ENCODE measurements at regions not wholly inside any gene's neighbourhood (a gene's known extent, or its start where the extent isn't known, plus 50 kb on each side); places are given as distances from the start of the nearest gene placed in this dataset.

GRCh38 chr4:26106776-26107175, 192.8 kb downstream of the SMIM20 start:
- DNase-seq: no peak

DNA sequence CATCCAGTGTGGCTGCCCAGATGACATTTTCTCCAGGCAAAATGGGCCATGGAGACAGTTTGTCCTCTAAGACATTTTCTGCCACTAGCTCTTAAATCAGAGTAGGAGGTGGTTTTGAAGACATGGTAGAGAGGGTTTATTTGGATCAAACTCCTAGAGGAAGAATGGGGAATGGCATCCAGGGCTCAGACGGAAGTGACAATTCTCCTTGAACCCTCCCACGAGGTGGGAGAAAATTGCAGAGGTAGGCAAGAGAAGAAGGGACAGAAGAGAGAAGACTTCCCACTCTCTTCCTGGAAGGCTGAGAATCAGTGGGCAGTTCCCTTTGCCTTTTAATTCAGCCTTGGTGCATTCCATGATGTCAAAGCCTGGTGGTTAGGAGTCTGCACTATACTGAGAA, 194.0 kb downstream of the SMIM20 start:
- no peak for DNase-seq

- no peak for DNase-seq
These were observed 196.5 kb downstream of the SMIM20 start for GRCh38 chr4:26110493-26110892.

DNA sequence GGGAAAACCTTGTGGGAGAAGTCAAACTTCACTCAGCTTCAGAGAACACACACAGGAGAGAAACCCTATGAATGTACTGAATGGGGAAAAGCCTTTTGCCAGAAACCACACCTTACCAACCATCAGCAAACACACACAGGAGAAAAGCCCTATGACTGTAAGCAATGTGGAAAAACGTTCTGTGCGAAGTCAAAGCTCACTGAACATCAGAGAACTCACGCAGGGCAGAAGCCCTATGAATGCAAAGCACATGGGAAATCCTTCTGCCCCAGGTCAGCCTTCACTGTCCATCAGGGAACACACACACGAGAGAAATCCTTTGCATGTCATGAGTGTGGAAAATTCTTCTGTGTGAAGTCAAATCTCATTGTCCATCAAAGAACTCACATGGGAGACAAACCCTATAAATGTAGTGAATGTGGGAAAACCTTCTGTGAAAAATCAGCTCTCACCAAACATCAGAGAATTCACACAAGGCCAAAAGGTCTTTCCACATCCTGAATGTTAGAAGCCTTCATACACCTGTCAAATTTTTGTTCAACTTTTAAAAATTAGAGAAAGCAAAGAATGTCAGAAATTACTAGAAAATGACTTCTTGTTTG, 199.4 kb downstream of the SMIM20 start:
- DNase-seq: no peak

GRCh38 chr4:26116057-26116456, 202.0 kb downstream of the SMIM20 start:
- DNase-seq: no peak

DNA sequence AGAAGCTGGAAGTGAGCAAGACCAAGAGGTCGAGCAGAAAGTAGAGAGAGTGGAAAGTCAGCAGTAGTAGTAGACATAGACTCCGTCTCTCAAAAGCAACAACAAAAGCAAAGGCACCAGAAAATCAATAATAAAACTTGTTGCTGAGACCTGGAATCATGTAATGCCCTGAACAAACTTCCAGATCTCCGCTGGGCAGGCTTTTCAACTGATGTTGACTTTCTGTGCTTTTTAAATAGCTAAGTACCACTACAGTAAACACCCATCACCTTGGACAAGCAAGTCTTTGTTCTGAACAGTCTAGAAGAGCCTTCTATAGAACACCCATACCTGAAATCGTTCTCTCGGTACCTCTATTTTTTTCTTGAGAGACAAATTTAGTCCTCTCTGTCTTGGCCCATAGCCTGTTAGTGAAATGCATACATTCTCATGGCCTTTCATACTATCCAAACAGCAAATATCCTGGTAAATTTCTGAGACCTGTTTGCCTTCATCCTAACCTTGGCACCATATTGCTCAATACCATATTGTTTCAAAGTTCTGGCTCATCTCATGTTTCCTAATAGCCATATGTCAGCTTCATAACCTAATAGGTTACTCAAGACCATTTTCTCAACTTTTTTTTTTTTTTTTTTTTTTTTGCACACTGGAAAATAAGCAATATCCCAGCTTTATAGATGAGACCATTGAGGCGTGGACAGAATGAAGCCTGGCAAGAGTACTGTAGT, 200.6 kb upstream of the RBPJ start:
- DNase-seq: no peak

GRCh38 chr4:26122690-26123089, 198.1 kb upstream of the RBPJ start:
- no peak for DNase-seq

- DNase-seq: no peak
These were observed 196.0 kb upstream of the RBPJ start for GRCh38 chr4:26124753-26125321.

DNA sequence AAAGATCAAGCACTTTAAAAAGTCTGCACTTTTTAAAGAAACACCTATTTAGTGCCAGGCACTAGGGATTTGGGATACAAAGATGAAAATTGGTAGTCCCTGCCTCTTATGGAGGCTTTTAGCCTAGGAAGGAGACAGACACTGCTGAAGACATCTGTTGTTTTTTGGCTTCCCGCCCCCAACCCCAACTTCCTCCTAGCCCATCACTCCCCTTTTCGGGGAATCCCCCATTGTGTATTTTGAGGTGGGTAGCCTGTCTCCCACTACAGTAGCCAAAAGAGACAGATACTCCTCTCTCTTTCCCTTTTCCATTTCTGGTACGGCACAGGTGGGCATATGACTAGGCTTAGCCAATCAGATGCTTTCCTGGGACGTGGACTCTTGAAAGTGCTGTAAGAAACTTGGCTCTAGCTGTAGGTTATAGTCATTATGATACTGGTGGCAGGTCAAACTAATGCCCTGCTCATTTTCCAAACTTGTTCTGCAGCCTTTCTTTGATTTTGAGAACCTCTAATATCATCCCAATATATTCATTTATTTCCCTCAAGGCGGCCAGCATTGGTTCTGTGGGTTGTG, 194.6 kb upstream of the RBPJ start:
- peak in 1 of 2 donors; percentile 18 for DNase-seq

DNA sequence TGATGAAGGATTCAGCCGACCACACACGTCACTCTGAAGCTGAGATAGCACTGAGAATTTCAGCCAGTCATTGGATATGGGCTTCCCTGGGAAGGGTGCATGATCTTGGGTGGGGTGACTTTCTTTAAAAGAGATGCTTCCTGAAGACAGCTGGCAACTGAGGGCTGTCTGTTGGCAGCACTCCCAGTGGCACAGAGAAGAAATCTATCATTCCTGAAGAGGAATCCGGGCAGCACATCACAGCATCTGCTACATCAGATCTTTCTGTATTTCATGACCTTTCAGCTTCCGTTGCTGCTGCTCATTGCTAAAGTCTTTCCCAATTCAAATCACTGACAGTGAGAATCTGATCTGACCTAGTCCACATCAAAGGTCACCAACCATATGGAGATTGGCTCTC, 193.8 kb upstream of the RBPJ start:
- no peak for DNase-seq

- DNase-seq: no peak
These were observed 192.9 kb upstream of the RBPJ start for GRCh38 chr4:26127851-26128337.

DNA sequence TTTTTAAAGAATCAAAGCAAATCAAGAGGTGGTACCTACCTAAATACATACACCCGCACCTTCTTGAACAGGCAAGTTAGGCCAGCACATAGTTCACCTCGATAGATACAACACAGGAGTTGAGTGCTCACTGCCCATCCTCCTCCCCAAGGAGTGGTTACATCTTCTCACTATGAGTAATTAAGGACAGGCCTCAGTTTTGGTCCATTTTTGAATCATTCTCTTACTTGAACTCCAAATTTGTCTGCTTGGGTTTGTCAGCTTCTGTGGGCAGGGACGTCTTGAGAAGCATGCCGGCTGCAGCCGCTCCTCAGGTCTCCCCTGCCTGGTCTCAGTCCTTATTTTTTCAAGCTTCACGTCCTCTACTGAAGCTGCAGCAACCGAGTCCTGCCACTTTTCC, 190.6 kb upstream of the RBPJ start:
- DNase-seq: no peak

- DNase-seq: no peak
These were observed 189.9 kb upstream of the RBPJ start for GRCh38 chr4:26130841-26131432.

- DNase-seq: no peak
These were observed 189.1 kb upstream of the RBPJ start for GRCh38 chr4:26131711-26132110.

- no peak for DNase-seq
These were observed 188.0 kb upstream of the RBPJ start for GRCh38 chr4:26132858-26133257.

- no peak for DNase-seq
These were observed 187.0 kb upstream of the RBPJ start for GRCh38 chr4:26133840-26134239.

- DNase-seq: no peak
These were observed 185.5 kb upstream of the RBPJ start for GRCh38 chr4:26135331-26135730.

DNA sequence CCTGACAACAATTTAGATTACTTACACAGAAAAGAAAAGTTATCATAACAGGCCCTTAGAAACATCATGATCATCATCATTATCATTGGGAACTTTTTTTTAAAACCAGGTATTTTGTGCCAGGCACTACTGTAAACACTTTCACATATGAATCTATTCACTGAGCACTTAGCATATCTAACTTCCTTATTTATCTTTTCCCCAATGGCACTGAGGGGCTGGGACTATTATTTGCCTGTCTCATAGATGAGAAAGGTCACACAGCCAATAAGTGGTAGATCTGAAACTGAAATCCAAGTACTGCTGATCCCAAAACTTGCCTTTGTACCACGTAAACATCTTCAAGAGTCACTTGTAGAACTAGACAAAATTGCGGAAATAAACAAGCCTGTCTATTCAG, 184.2 kb upstream of the RBPJ start:
- DNase-seq: no peak

DNA sequence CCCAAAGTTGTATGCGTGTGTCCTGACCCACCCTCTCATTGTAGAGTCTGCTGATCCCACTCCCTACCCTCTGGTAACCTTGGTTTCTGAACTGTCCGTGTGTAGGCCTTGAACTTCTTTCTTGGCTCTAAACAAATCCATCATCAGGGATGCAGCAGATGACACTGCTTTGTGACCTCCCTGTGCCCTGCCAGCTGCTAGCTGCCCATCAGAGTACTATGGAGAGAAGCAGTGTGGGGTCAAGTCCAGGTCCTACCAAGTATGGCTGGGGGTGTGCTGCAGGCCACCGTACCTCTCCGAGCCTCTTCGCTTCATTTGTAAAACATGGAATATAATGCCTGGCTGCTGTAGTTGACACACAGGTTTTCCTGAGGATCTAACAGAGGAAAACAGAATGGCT, 183.5 kb upstream of the RBPJ start:
- DNase-seq: no peak

GRCh38 chr4:26139310-26139924, 181.4 kb upstream of the RBPJ start:
- DNase-seq: no peak

- no peak for DNase-seq
These were observed 180.5 kb upstream of the RBPJ start for GRCh38 chr4:26140150-26140898.

DNA sequence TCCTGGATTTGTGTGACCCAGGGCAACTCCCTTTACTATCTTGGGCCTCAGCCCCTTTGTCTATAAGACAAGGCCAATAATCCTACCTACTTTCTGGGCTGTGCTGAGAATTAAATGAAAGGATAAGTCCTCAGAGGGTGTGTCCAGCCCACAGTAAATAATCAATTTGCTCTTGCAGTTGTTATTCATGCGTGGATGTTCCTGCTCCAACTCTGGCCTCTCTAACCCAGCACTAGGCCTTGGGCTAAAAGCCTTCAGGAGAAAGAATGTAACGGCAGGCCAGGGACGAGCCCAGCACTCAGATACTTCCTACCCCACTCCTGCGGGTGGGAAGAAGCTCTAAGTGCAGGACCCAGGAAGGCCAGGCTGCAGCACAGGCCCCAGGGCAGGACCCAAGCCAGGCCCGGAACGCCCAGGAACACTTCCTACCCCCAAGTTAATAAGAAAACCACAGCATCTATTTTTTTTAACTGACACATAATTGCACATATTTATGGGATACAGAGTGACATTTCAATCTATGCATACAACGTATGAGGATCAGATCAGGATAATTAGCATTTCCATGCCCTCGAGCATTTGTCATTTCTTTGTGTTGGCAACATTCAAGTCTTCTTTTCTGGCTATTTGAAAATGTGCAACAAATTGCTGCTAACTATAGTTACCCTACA, 179.6 kb upstream of the RBPJ start:
- no peak for DNase-seq
